Panc1 (cell line): ENCODE measurements at regions not wholly inside any gene's neighbourhood (a gene's known extent, or its start where the extent isn't known, plus 50 kb on each side); places are given as distances from the start of the nearest gene placed in this dataset.

Experiments used
- POLR2AphosphoS5 ChIP-seq: IDR thresholded peaks from 2 replicates; pipeline ENCODE4 v1.6.1; 2012; ENCODE audit warnings: mild to moderate bottlenecking, low read depth, low read length, moderate library complexity
- SIN3A ChIP-seq: IDR thresholded peaks from 2 replicates; pipeline ENCODE4 v1.6.1; 2012; ENCODE audit warnings: low read depth, mild to moderate bottlenecking, low read length, moderate library complexity, borderline replicate concordance; ENCODE audit not compliant: insufficient read depth
- TCF7L2 ChIP-seq: IDR thresholded peaks from 2 replicates; pipeline ENCODE4 v1.6.1; 2011; ENCODE audit warnings: mild to moderate bottlenecking, low read depth, low read length, inconsistent platforms
- TF ChIP-seq, protein P1 (sequence below): fragments of 450-650 bp; IDR thresholded peaks from 2 replicates; pipeline ENCODE4 v1.5.1; 2017; ENCODE audit warnings: mild to moderate bottlenecking
- TF ChIP-seq, protein P2 (sequence below), 2 experiments: IDR thresholded peaks; 2 replicates each; pipeline ENCODE4 v1.6.1; 2011 to 2012; ENCODE audit warnings: low read depth in 2 of 2, control low read depth in 1 of 2, low read length in 1 of 2, mild to moderate bottlenecking in 1 of 2, moderate library complexity in 1 of 2; ENCODE audit not compliant: insufficient read depth in 1 of 2

DNA sequence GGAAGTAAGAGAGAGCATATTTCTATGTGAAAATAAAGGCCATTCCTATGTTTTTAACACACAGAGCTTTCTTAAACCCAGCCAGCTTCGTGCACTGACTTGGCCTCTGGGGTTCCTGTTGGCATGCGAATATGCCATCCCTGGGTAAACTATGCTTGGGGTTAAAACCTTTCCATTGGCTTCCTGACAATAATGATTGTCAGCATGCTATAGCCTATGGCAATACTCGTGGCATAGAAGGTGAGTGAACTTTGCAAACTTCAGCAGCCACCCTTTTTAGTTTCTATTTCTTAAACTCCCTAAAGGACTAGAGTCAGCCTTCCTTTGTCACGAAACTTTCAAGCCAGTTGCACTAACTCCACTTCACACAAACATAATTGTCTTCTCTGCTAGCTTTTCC is 148.4 kb upstream of the RGS6 start:
- TF ChIP-seq, protein P1, sequence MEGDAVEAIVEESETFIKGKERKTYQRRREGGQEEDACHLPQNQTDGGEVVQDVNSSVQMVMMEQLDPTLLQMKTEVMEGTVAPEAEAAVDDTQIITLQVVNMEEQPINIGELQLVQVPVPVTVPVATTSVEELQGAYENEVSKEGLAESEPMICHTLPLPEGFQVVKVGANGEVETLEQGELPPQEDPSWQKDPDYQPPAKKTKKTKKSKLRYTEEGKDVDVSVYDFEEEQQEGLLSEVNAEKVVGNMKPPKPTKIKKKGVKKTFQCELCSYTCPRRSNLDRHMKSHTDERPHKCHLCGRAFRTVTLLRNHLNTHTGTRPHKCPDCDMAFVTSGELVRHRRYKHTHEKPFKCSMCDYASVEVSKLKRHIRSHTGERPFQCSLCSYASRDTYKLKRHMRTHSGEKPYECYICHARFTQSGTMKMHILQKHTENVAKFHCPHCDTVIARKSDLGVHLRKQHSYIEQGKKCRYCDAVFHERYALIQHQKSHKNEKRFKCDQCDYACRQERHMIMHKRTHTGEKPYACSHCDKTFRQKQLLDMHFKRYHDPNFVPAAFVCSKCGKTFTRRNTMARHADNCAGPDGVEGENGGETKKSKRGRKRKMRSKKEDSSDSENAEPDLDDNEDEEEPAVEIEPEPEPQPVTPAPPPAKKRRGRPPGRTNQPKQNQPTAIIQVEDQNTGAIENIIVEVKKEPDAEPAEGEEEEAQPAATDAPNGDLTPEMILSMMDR: no peak
- TF ChIP-seq POLR2AphosphoS5 (no peak), TCF7L2 (no peak), SIN3A (no peak)
- TF ChIP-seq, protein P2, sequence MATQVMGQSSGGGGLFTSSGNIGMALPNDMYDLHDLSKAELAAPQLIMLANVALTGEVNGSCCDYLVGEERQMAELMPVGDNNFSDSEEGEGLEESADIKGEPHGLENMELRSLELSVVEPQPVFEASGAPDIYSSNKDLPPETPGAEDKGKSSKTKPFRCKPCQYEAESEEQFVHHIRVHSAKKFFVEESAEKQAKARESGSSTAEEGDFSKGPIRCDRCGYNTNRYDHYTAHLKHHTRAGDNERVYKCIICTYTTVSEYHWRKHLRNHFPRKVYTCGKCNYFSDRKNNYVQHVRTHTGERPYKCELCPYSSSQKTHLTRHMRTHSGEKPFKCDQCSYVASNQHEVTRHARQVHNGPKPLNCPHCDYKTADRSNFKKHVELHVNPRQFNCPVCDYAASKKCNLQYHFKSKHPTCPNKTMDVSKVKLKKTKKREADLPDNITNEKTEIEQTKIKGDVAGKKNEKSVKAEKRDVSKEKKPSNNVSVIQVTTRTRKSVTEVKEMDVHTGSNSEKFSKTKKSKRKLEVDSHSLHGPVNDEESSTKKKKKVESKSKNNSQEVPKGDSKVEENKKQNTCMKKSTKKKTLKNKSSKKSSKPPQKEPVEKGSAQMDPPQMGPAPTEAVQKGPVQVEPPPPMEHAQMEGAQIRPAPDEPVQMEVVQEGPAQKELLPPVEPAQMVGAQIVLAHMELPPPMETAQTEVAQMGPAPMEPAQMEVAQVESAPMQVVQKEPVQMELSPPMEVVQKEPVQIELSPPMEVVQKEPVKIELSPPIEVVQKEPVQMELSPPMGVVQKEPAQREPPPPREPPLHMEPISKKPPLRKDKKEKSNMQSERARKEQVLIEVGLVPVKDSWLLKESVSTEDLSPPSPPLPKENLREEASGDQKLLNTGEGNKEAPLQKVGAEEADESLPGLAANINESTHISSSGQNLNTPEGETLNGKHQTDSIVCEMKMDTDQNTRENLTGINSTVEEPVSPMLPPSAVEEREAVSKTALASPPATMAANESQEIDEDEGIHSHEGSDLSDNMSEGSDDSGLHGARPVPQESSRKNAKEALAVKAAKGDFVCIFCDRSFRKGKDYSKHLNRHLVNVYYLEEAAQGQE (IDR thresholded peaks at IDR 0.05; ENCODE audit: insufficient read depth in 1 of 2, low read depth in 2 of 2, low read length in 1 of 2): no peak
